T-helper 17 cell (primary cell): ENCODE measurements at regions not wholly inside any gene's neighbourhood (a gene's known extent, or its start where the extent isn't known, plus 50 kb on each side); places are given as distances from the start of the nearest gene placed in this dataset.

Experiments
- ATAC-seq: fragments of 150-1000 bp; cut with Tn5 transposase; 2 replicates; pipeline ENCODE4 v1.10.0; 2021; ENCODE audit warnings: mild to moderate bottlenecking, moderate library complexity
- DNase-seq, 3 donors: peaks; one replicate each; pipeline versions ENCODE4 v3.0.0 to v3.0.0-alpha.2; 2020 to 2021
- H3K9me3 ChIP-seq: one replicate; pipeline ENCODE4 v1.7.0; 2013; ENCODE audit warnings: low read length, mild to moderate bottlenecking; ENCODE audit not compliant: control insufficient read depth, poor library complexity, severe bottlenecking
- H3K27ac Mint-ChIP-seq: one replicate; pipeline ENCODE4 v1.8.0; 2022; ENCODE audit warnings: mild to moderate bottlenecking, moderate library complexity, mixed read lengths
- H3K27me3 Mint-ChIP-seq: one replicate; pipeline ENCODE4 v1.8.0; 2022; ENCODE audit warnings: mixed read lengths
- H3K36me3 Mint-ChIP-seq: one replicate; pipeline ENCODE4 v1.8.0; 2022; ENCODE audit warnings: low read depth, mixed read lengths
- H3K4me1 Mint-ChIP-seq: one replicate; pipeline ENCODE4 v1.8.0; 2022; ENCODE audit warnings: mild to moderate bottlenecking, mixed read lengths
- H3K4me3 Mint-ChIP-seq: one replicate; pipeline ENCODE4 v1.8.0; 2022; ENCODE audit warnings: mild to moderate bottlenecking, moderate library complexity, mixed read lengths

- Mint-ChIP-seq H3K36me3 (no peaks in the 10 kb centered on the region), H3K4me1 (no peaks in the 10 kb centered on the region), H3K4me3 (no peak overlapping the region), H3K27ac (no peak overlapping the region), H3K27me3 (peaks cover 53% of the 10 kb centered on the region)
- H3K9me3 ChIP-seq = no peaks in the 10 kb centered on the region
- ATAC-seq (no peak), DNase-seq (no peak)
Observed at GRCh38 chr3:182690172-182690571, 103.1 kb upstream of the ATP11B start.

DNA sequence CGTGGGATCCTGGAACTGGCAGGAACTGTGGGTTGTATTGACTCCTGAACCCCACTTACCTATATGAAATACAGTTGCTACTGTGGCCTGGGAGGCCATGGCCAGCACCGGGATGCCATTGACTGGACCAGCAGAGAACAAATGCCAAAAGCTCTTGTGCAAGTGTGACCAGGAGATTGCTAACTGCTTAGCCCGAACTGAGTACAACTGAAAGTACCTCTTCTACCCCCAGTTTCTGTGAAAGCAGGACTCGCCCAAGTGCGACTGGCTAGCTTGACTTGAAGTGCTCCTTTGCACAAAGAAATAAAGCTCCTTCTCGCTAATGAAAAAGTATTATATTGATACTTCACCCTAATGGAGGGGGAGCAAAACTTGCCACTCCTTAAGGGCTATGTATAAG lies 101.3 kb upstream of the ATP11B start:
- H3K27me3 Mint-ChIP-seq = peaks cover 36% of the 10 kb centered on the region
- H3K9me3 ChIP-seq = no peaks in the 10 kb centered on the region
- no peak overlapping the region for H3K4me3 Mint-ChIP-seq
- ATAC-seq (no peak), DNase-seq (no peak)
- H3K4me1 Mint-ChIP-seq = no peaks in the 10 kb centered on the region
- H3K36me3 Mint-ChIP-seq = no peaks in the 10 kb centered on the region
- no peak overlapping the region for H3K27ac Mint-ChIP-seq

- Mint-ChIP-seq H3K4me3 (no peak overlapping the region), H3K36me3 (no peaks in the 10 kb centered on the region), H3K27ac (no peak overlapping the region), H3K27me3 (peaks cover 29% of the 10 kb centered on the region), H3K4me1 (no peaks in the 10 kb centered on the region)
- DNase-seq = no peak
- ATAC-seq = no peak
- H3K9me3 ChIP-seq = no peaks in the 10 kb centered on the region
Observed at GRCh38 chr3:182692695-182693094, 100.6 kb upstream of the ATP11B start.

GRCh38 chr3:182693723-182694122 lies 99.6 kb upstream of the ATP11B start:
- no peaks in the 10 kb centered on the region for H3K36me3 Mint-ChIP-seq
- no peak for ATAC-seq
- H3K27me3 Mint-ChIP-seq = peaks cover 19% of the 10 kb centered on the region
- no peaks in the 10 kb centered on the region for H3K9me3 ChIP-seq
- DNase-seq = no peak
- H3K27ac Mint-ChIP-seq = no peak overlapping the region
- H3K4me1 Mint-ChIP-seq = no peaks in the 10 kb centered on the region
- H3K4me3 Mint-ChIP-seq = no peak overlapping the region

- H3K36me3 Mint-ChIP-seq = no peaks in the 10 kb centered on the region
- DNase-seq = no peak
- H3K27ac Mint-ChIP-seq = no peak overlapping the region
- no peak for ATAC-seq
- H3K27me3 Mint-ChIP-seq = peaks cover 7% of the 10 kb centered on the region
- H3K4me3 Mint-ChIP-seq = no peak overlapping the region
- H3K4me1 Mint-ChIP-seq = no peaks in the 10 kb centered on the region
- H3K9me3 ChIP-seq = no peaks in the 10 kb centered on the region
Observed at GRCh38 chr3:182696916-182697315, 96.4 kb upstream of the ATP11B start.

- Mint-ChIP-seq H3K27ac (no peak overlapping the region), H3K36me3 (no peaks in the 10 kb centered on the region), H3K4me1 (no peaks in the 10 kb centered on the region), H3K4me3 (no peak overlapping the region), H3K27me3 (peaks cover 2% of the 10 kb centered on the region)
- no peaks in the 10 kb centered on the region for H3K9me3 ChIP-seq
- ATAC-seq (no peak), DNase-seq (no peak)
Observed at GRCh38 chr3:182697345-182697919, 95.9 kb upstream of the ATP11B start.

DNA sequence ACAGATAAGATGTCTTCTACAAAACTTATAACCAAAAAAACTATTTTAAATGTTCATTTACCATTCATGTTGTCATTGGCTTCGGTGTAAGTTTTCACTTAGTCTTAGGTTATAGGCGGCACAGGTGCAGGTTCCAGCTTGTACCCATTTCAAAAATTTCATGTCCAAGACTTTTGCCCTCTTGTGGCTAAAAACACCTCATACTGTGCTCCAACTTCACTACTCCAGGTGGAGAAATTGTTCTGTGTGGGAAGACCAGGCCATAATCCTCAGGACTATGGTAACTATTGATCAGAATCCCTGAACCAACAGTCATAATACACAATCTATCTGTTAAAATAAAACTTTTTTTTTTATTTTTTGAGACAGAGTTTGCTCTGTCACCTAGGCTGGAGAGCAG lies 95.2 kb upstream of the ATP11B start:
- Mint-ChIP-seq H3K27ac (no peak overlapping the region), H3K4me3 (no peak overlapping the region), H3K27me3 (peaks cover 3% of the 10 kb centered on the region), H3K36me3 (no peaks in the 10 kb centered on the region), H3K4me1 (no peaks in the 10 kb centered on the region)
- H3K9me3 ChIP-seq = no peaks in the 10 kb centered on the region
- DNase-seq (no peak), ATAC-seq (no peak)

- H3K36me3 Mint-ChIP-seq = no peaks in the 10 kb centered on the region
- no peak overlapping the region for H3K27ac Mint-ChIP-seq
- DNase-seq = no peak
- H3K27me3 Mint-ChIP-seq = peaks cover 13% of the 10 kb centered on the region
- no peak overlapping the region for H3K4me3 Mint-ChIP-seq
- H3K4me1 Mint-ChIP-seq = no peaks in the 10 kb centered on the region
- no peak for ATAC-seq
- H3K9me3 ChIP-seq = no peaks in the 10 kb centered on the region
Observed at GRCh38 chr3:182699550-182700170, 93.6 kb upstream of the ATP11B start.

DNA sequence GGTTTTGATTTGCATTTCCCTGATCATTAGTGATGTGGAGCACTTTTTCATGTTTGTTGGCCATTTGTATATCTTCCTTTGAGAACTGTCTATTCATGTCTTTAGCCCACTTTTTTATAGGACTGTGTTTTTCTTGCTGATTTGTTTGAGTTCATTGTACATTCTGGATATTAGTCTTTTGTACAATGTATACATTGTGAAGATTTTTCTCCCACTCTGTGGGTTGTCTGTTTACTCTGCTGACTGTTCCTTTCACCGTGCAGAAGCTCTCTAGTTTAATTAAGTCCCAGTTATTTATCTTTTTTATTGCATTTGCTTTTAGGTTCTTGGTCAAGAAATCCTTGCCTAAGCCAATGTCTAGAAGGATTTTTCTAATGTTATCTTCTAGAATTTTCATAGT lies 91.1 kb upstream of the ATP11B start:
- H3K4me3 Mint-ChIP-seq = no peak overlapping the region
- DNase-seq (no peak), ATAC-seq (no peak)
- no peak overlapping the region for H3K27ac Mint-ChIP-seq
- no peaks in the 10 kb centered on the region for H3K4me1 Mint-ChIP-seq
- H3K9me3 ChIP-seq = no peaks in the 10 kb centered on the region
- H3K27me3 Mint-ChIP-seq = peaks cover 25% of the 10 kb centered on the region
- peaks cover 2% of the 10 kb centered on the region for H3K36me3 Mint-ChIP-seq

- no peak overlapping the region for H3K4me3 Mint-ChIP-seq
- no peak for DNase-seq
- H3K27ac Mint-ChIP-seq = no peak overlapping the region
Observed at GRCh38 chr3:182703233-182703632, 90.1 kb upstream of the ATP11B start.

DNA sequence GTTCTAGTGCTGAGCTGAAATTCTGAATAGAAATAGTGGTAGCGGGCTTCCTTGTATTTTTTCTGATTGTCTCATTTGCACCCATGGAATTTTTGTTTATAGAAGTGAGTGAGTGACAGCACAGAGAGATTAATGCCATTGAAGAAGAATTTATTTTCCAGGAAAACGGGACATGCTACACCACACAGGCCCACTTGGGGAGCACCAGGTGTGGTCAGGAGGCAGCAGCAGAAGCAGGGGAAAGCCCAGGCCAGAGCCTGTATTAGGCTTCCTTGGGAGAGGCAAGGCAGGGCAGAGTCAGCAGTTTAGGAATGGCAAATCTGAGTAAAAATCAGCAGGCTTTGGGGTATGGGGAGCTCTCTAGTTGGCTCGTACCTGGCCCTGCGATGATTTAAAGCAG lies 88.4 kb upstream of the ATP11B start:
- peaks cover 2% of the 10 kb centered on the region for H3K36me3 Mint-ChIP-seq
- H3K27ac Mint-ChIP-seq = no peak overlapping the region
- no peak for DNase-seq
- no peak overlapping the region for H3K4me3 Mint-ChIP-seq
- ATAC-seq = no peak
- no peaks in the 10 kb centered on the region for H3K4me1 Mint-ChIP-seq
- H3K27me3 Mint-ChIP-seq = peaks cover 43% of the 10 kb centered on the region
- no peaks in the 10 kb centered on the region for H3K9me3 ChIP-seq

More at GRCh38 chr3:182703233-182703632, 90.1 kb upstream of the ATP11B start:
- no peak for ATAC-seq
- H3K9me3 ChIP-seq = no peaks in the 10 kb centered on the region
- no peaks in the 10 kb centered on the region for H3K4me1 Mint-ChIP-seq
- peaks cover 2% of the 10 kb centered on the region for H3K36me3 Mint-ChIP-seq
- H3K27me3 Mint-ChIP-seq = peaks cover 29% of the 10 kb centered on the region

DNA sequence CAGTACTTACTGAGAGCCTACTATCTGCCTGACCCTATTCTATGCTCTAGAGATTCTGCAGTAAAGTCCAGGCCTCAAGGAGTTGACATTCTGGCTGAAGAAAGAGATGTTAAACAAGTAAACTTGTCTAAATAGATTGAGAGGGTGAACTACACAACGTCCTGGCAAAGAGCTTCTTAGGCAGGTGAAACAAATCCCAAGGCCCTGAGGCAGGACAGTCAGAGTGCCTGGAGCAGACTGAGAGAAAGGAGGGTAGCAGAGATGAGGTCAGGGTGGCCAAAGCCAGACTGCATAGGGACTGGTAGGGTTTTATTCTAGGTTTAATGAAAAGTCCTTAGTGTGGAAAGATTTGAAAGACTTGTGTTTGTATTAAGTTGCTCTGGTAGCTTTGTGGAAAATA lies 84.5 kb upstream of the ATP11B start:
- H3K27ac Mint-ChIP-seq = no peak overlapping the region
- DNase-seq (no peak), ATAC-seq (no peak)
- H3K4me1 Mint-ChIP-seq = peaks cover 5% of the 10 kb centered on the region
- H3K27me3 Mint-ChIP-seq = peaks cover 38% of the 10 kb centered on the region
- H3K9me3 ChIP-seq = no peaks in the 10 kb centered on the region
- no peak overlapping the region for H3K4me3 Mint-ChIP-seq
- H3K36me3 Mint-ChIP-seq = peaks cover 2% of the 10 kb centered on the region

- Mint-ChIP-seq H3K4me3 (no peak overlapping the region), H3K27ac (no peak overlapping the region), H3K4me1 (peaks cover 6% of the 10 kb centered on the region), H3K36me3 (peaks cover 2% of the 10 kb centered on the region), H3K27me3 (peaks cover 37% of the 10 kb centered on the region)
- ATAC-seq (no peak), DNase-seq (no peak)
- no peaks in the 10 kb centered on the region for H3K9me3 ChIP-seq
Observed at GRCh38 chr3:182709306-182709705, 84.0 kb upstream of the ATP11B start.

DNA sequence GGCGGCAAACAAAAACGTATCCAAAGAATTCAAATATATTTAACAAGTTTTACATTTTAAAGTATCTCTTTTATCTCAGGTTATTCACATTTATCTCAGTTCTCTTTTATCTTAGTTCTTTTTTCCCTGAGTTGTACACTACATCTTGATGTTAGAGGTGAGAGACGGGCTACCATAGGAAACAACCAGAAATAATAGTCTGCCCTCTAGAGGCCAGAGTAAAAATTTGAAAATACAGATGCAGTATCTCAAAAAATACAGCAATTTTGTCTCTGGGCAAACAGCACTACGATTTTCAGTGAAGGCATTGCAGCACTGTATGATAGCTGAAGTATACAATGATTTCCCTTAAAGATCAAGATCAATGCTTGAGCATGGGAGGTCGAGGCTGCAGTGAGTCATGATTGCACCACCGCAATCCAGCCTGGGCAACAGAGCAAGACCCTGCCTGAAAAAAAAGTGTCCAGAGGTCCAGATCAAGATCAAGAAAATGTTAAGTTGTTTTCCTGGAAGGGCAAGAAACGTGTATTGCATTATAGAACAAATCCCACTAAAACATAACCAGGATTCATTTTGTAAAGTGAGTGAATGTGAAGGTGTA lies 82.6 kb upstream of the ATP11B start:
- Mint-ChIP-seq H3K36me3 (peaks cover 2% of the 10 kb centered on the region), H3K27ac (no peak overlapping the region), H3K27me3 (peaks cover 30% of the 10 kb centered on the region), H3K4me3 (no peak overlapping the region), H3K4me1 (peaks cover 6% of the 10 kb centered on the region)
- ATAC-seq = peak; percentile 68
- no peak for DNase-seq
- H3K9me3 ChIP-seq = no peaks in the 10 kb centered on the region
